Embryonic facial prominence (tissue), 1 donor: ENCODE measurements at regions not wholly inside any gene's neighbourhood (a gene's known extent, or its start where the extent isn't known, plus 50 kb on each side); places are given as distances from the start of the nearest gene placed in this dataset.

Experiments
- DNase-seq: peaks from one replicate; pipeline ENCODE4 v3.0.0-alpha.2; 2016; ENCODE audit errors: extremely low spot score

- DNase-seq, result no peak
Observed at GRCh38 chr7:41237956-41238355, 464.9 kb downstream of the INHBA start.

GRCh38 chr7:41232086-41232485, 470.8 kb downstream of the INHBA start:
- no peak for DNase-seq

GRCh38 chr7:41224063-41224763, 478.7 kb downstream of the INHBA start:
- no peak for DNase-seq

GRCh38 chr7:41222746-41223145, 480.1 kb downstream of the INHBA start:
- no peak for DNase-seq

- DNase-seq, result no peak
Observed at GRCh38 chr7:41220266-41220665, 482.6 kb downstream of the INHBA start.

- DNase-seq, result peak; percentile 25
Observed at GRCh38 chr7:41219276-41219675, 483.6 kb downstream of the INHBA start.

GRCh38 chr7:41217306-41217705, 485.6 kb downstream of the INHBA start:
- DNase-seq, result no peak

GRCh38 chr7:41207141-41207540, 495.7 kb downstream of the INHBA start:
- no peak for DNase-seq

GRCh38 chr7:41206267-41206666, 496.6 kb downstream of the INHBA start:
- DNase-seq, result no peak

- no peak for DNase-seq
Observed at GRCh38 chr7:41205600-41205999, 497.3 kb downstream of the INHBA start.

GRCh38 chr7:41203542-41203941, 499.3 kb downstream of the INHBA start:
- no peak for DNase-seq

- DNase-seq, result no peak
Observed at GRCh38 chr7:41201021-41201420, 501.9 kb downstream of the INHBA start.

- no peak for DNase-seq
Observed at GRCh38 chr7:41199136-41199535, 503.8 kb downstream of the INHBA start.

GRCh38 chr7:41198502-41198901, 504.4 kb downstream of the INHBA start:
- DNase-seq, result no peak

GRCh38 chr7:41197769-41198168, 505.1 kb downstream of the INHBA start:
- no peak for DNase-seq

- DNase-seq, result no peak
Observed at GRCh38 chr7:41193738-41194282, 509.1 kb downstream of the INHBA start.

GRCh38 chr7:41190581-41190980, 512.3 kb downstream of the INHBA start:
- no peak for DNase-seq

- DNase-seq, result no peak
Observed at GRCh38 chr7:41189866-41190265, 513.0 kb downstream of the INHBA start.

- DNase-seq, result no peak
Observed at GRCh38 chr7:41188163-41189130, 514.4 kb downstream of the INHBA start.

- DNase-seq, result no peak
Observed at GRCh38 chr7:41187322-41187721, 515.6 kb downstream of the INHBA start.

- no peak for DNase-seq
Observed at GRCh38 chr7:41185851-41186250, 517.0 kb downstream of the INHBA start.

GRCh38 chr7:41183741-41184140, 519.1 kb downstream of the INHBA start:
- no peak for DNase-seq

- no peak for DNase-seq
Observed at GRCh38 chr7:41182782-41183181, 520.1 kb downstream of the INHBA start.
